ENCODE measurements at regions not wholly inside any gene's neighbourhood (a gene's known extent, or its start where the extent isn't known, plus 50 kb on each side); places are given as distances from the start of the nearest gene placed in this dataset.

GRCh38 chr20:58150772-58151171, 77.7 kb downstream of the ANKRD60 start:
- TF ChIP-seq CTCF (IDR thresholded peaks at IDR 0.05) (no peak), ZFX (IDR thresholded peaks at IDR 0.05; ENCODE audit: borderline replicate concordance) (no peak)

Measured in 22Rv1 (cell line).